T-helper 17 cell (primary cell): ENCODE measurements at regions not wholly inside any gene's neighbourhood (a gene's known extent, or its start where the extent isn't known, plus 50 kb on each side); places are given as distances from the start of the nearest gene placed in this dataset.

Experiments
- ATAC-seq: fragments of 150-1000 bp; cut with Tn5 transposase; 2 replicates; pipeline ENCODE4 v1.10.0; 2021; ENCODE audit warnings: mild to moderate bottlenecking, moderate library complexity
- DNase-seq, 3 donors: peaks; one replicate each; pipeline versions ENCODE4 v3.0.0 to v3.0.0-alpha.2; 2020 to 2021
- H3K9me3 ChIP-seq: one replicate; pipeline ENCODE4 v1.7.0; 2013; ENCODE audit warnings: low read length, mild to moderate bottlenecking; ENCODE audit not compliant: control insufficient read depth, poor library complexity, severe bottlenecking
- H3K27ac Mint-ChIP-seq: one replicate; pipeline ENCODE4 v1.8.0; 2022; ENCODE audit warnings: mild to moderate bottlenecking, moderate library complexity, mixed read lengths
- H3K27me3 Mint-ChIP-seq: one replicate; pipeline ENCODE4 v1.8.0; 2022; ENCODE audit warnings: mixed read lengths
- H3K36me3 Mint-ChIP-seq: one replicate; pipeline ENCODE4 v1.8.0; 2022; ENCODE audit warnings: low read depth, mixed read lengths
- H3K4me1 Mint-ChIP-seq: one replicate; pipeline ENCODE4 v1.8.0; 2022; ENCODE audit warnings: mild to moderate bottlenecking, mixed read lengths
- H3K4me3 Mint-ChIP-seq: one replicate; pipeline ENCODE4 v1.8.0; 2022; ENCODE audit warnings: mild to moderate bottlenecking, moderate library complexity, mixed read lengths

DNA sequence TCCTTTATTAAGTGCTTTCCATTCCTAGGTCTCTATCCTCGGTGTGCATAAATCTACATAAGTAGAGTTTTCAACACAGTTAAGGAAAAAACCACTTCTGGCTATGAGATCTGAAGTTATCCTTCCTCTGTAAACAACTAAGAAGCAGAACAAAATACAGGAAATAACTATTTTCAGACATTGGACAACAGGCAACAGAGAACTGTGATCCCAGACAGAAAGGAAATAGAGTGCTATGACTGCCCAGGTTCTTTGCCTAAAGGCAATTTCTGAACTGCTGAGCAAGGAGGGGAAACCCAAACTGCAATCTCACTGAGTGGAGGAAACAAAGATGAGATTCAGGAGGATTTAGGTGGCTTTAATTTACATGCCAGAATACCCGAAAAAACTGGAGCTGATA, 285.4 kb downstream of the SNX13 start:
- Mint-ChIP-seq H3K27me3 (peaks cover 8% of the 10 kb centered on the region), H3K4me1 (peaks cover 5% of the 10 kb centered on the region), H3K36me3 (peaks cover 7% of the 10 kb centered on the region), H3K4me3 (no peak overlapping the region), H3K27ac (no peak overlapping the region)
- H3K9me3 ChIP-seq: no peaks in the 10 kb centered on the region
- no peak for ATAC-seq
- DNase-seq: no peak

DNA sequence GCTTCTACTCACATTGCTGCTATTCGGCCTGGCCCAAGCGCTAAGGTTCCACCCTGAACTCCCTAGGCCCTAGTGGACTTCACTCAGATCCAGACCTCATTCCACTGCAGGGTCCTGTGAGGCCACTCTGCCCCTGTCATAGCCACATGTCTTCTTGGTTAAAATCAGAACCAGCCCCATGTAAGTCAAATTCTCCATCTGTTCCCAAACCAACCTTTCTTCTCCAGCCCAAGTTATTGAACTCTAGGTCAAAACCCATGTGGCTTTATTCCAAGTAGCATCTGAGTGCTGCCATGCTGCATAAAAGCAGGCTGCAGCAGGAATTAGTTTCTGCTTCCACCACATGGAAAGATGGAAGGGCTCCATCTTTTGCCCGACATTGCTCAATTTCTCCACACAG, 281.2 kb downstream of the SNX13 start:
- ATAC-seq (no peak), DNase-seq (no peak)
- no peak overlapping the region for H3K27ac Mint-ChIP-seq
- no peak overlapping the region for H3K4me3 Mint-ChIP-seq
- peaks cover 3% of the 10 kb centered on the region for H3K4me1 Mint-ChIP-seq
- H3K9me3 ChIP-seq: no peaks in the 10 kb centered on the region
- H3K27me3 Mint-ChIP-seq: peaks cover 19% of the 10 kb centered on the region
- peaks cover 2% of the 10 kb centered on the region for H3K36me3 Mint-ChIP-seq

DNA sequence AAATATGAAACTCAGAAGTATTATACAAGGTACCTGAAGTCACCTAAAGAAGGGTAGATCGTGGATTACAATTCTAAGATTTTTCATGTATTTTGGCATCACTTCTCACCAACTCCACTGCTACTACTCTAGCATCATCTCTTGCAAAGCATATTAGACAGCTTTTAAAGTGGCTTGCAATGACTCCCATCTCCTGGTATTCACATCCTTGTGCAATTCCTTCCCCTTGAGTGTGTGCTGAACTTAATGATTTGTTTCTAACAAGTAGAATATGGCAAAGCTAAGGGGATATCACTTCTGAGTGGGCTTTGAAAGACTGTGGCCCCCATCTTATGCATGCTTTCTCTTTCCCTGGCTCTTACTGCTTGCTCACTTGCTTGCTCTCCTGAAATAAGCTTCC, 280.2 kb downstream of the SNX13 start:
- Mint-ChIP-seq H3K27me3 (peaks cover 25% of the 10 kb centered on the region), H3K4me1 (no peaks in the 10 kb centered on the region), H3K4me3 (no peak overlapping the region), H3K27ac (no peak overlapping the region), H3K36me3 (peaks cover 2% of the 10 kb centered on the region)
- no peak for DNase-seq
- no peak for ATAC-seq
- H3K9me3 ChIP-seq: no peaks in the 10 kb centered on the region

DNA sequence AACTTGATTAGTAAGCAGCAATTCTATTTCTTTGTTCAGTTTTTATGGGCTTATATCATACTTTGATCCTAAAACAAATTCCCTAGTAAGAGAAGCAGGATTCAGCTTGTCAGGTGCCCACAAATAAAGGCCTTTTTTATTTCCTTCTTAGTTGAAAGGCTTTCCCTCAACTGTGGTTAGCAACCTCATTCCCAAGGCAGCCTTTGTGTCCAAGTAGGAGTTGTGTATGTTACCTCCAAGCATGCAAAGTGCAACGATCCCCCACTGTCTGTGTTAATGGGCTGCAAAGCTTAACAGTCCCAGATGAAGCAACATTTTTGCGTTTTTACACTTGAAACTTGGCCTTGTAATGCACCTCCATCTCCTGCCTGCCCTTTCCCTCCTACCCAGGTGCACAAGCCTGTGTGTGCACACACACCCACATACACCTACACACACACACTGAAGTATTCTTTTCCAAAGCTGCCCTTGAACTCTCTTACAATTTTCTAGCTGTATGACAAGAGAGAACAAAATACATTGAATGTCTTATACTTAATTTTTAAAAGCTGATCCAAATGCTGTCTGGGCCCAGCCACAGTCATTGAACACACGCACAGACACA, 278.2 kb downstream of the SNX13 start:
- Mint-ChIP-seq H3K4me3 (no peak overlapping the region), H3K27me3 (peaks cover 32% of the 10 kb centered on the region), H3K4me1 (no peaks in the 10 kb centered on the region), H3K27ac (no peak overlapping the region), H3K36me3 (peaks cover 2% of the 10 kb centered on the region)
- H3K9me3 ChIP-seq: no peaks in the 10 kb centered on the region
- DNase-seq (no peak), ATAC-seq (no peak)

DNA sequence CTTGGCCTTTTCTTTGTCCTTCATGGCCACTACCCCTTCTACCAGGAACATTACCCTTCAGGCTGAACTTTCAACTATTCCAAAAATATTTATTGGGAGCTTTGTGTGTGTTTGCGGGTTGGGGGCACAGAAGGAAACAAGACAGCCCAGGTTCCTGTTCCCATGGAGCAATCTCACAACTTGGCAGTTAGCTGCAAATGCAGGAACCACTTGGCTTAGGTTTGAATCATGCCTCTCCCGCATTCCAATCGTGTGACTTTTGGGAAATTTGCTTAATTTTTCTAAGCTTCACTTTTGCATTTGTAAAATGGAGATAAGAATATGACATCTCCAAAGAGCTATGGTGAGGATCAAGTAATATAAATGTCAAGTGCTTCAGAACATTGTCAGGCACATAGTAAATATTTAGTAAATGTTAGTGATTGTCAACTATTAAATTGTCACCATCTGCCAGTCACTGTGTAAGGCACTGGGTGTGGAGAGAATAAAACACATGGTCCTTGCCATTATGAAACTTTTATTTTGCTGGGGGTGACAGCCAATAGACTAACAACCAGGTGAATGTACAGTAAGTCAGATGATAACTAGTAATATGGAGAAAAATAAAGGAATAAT, 277.1 kb downstream of the SNX13 start:
- H3K9me3 ChIP-seq: no peaks in the 10 kb centered on the region
- Mint-ChIP-seq H3K27ac (no peak overlapping the region), H3K27me3 (peaks cover 32% of the 10 kb centered on the region), H3K36me3 (peaks cover 1% of the 10 kb centered on the region), H3K4me1 (no peaks in the 10 kb centered on the region), H3K4me3 (no peak overlapping the region)
- DNase-seq: no peak
- no peak for ATAC-seq

DNA sequence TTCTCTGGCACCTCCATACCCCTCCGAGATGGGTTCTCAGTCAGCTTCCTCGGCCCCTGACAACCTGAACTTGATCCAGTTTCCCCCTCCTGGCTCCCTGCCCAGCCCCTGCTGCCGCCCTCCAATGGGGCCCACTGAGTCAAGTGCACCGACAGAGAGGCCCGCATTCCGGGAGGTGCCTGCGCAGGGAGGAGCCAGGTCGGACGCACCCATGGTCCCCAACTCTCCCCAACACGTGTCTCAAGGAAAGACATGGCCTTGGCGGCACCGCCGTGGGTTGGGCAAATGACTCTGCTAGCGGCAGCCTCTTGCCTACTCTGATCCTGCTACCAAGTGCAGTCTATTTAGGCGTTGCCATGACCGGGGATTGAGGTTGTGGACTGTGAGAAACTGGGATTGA, 275.3 kb downstream of the SNX13 start:
- no peak for DNase-seq
- H3K9me3 ChIP-seq: no peaks in the 10 kb centered on the region
- H3K27me3 Mint-ChIP-seq: peaks cover 40% of the 10 kb centered on the region
- H3K36me3 Mint-ChIP-seq: no peaks in the 10 kb centered on the region
- no peak overlapping the region for H3K4me3 Mint-ChIP-seq
- ATAC-seq: no peak
- H3K4me1 Mint-ChIP-seq: no peaks in the 10 kb centered on the region
- no peak overlapping the region for H3K27ac Mint-ChIP-seq

DNA sequence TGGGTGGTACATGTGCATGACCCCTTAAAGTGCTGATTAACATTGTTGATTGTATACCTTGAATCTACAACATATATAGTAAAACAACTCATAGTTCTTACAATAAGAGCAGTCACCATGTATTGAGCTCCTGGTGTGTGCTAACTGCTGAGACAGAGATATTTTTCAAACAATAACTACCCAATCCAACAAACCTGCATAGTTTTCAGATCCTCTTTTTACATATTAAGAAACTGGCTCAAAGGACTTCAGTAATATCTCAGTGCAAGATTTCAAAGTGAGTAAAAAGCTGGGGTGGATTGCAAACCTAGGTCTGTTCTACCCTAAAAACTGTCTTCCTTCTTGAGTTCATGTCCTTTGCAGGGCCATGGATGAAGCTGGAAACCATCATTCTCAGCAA, 272.2 kb downstream of the SNX13 start:
- no peaks in the 10 kb centered on the region for H3K9me3 ChIP-seq
- H3K27ac Mint-ChIP-seq: no peak overlapping the region
- H3K27me3 Mint-ChIP-seq: peaks cover 34% of the 10 kb centered on the region
- no peaks in the 10 kb centered on the region for H3K4me1 Mint-ChIP-seq
- no peak for DNase-seq
- H3K4me3 Mint-ChIP-seq: no peak overlapping the region
- ATAC-seq: no peak
- H3K36me3 Mint-ChIP-seq: no peaks in the 10 kb centered on the region

DNA sequence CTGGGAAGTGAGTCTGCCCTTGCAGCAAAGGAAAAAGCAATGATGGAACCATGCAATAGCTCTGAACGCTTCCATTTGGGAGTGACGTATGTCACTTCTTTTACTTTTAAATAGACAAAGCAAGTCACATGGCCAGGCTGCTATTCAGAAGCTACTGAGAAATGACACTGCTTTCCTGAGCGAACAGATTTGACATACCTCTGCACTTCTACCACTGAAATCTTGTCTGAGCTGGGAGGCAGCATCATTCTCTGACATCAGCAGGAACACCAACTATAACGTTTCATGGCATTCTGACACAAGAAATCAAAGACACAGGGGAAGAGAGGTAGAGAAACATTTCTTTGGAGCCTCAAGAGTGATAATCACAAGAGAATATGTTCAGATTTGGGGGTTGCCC, 271.1 kb downstream of the SNX13 start:
- no peak overlapping the region for H3K4me3 Mint-ChIP-seq
- H3K27ac Mint-ChIP-seq: no peak overlapping the region
- no peaks in the 10 kb centered on the region for H3K4me1 Mint-ChIP-seq
- peaks cover 26% of the 10 kb centered on the region for H3K27me3 Mint-ChIP-seq
- H3K36me3 Mint-ChIP-seq: no peaks in the 10 kb centered on the region
- DNase-seq: no peak
- ATAC-seq: no peak
- H3K9me3 ChIP-seq: no peaks in the 10 kb centered on the region

DNA sequence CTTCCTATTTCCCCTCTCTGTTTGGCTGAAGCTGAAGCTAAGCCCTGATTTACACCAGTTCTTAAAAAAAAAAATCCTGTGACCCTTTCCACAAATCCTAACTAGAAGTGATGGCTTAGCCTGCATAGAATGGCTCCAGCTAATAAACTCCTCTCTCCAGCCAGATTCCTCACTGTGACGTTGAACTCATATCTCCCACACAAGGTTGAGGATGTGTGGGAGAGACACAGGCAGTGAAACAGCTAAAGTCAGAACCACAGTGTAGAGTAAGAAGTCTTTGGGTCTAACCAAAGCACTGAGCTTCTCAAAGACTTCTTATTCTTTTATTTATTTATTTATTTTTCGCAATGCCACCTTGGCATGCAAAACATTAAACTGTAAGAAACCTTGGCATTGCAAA, 268.3 kb downstream of the SNX13 start:
- no peak for DNase-seq
- no peak for ATAC-seq
- Mint-ChIP-seq H3K36me3 (no peaks in the 10 kb centered on the region), H3K27me3 (peaks cover 14% of the 10 kb centered on the region), H3K4me1 (no peaks in the 10 kb centered on the region), H3K27ac (no peak overlapping the region), H3K4me3 (no peak overlapping the region)
- H3K9me3 ChIP-seq: no peaks in the 10 kb centered on the region

DNA sequence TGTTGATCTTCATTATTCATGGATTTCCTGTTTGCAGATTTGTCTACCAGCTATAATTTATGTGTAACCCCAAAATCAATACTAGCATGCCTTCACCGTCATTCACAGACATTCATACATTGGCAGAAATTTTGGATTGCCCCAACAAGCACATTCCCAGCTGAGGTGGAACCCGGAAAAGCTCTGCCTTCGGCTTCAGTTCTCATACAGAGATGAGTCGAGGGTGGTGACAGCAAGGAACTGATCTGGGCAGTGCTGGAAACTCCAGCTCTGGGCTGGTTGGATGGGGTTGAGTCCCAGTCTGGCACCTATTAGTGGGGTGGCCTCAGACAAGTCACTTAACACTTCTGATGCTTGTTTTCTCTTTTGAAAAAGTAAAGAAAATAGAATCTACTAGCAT, 267.5 kb downstream of the SNX13 start:
- peaks cover 16% of the 10 kb centered on the region for H3K27me3 Mint-ChIP-seq
- no peaks in the 10 kb centered on the region for H3K36me3 Mint-ChIP-seq
- no peaks in the 10 kb centered on the region for H3K9me3 ChIP-seq
- DNase-seq: no peak
- ATAC-seq: no peak
- H3K4me1 Mint-ChIP-seq: no peaks in the 10 kb centered on the region
- H3K4me3 Mint-ChIP-seq: no peak overlapping the region
- no peak overlapping the region for H3K27ac Mint-ChIP-seq

DNA sequence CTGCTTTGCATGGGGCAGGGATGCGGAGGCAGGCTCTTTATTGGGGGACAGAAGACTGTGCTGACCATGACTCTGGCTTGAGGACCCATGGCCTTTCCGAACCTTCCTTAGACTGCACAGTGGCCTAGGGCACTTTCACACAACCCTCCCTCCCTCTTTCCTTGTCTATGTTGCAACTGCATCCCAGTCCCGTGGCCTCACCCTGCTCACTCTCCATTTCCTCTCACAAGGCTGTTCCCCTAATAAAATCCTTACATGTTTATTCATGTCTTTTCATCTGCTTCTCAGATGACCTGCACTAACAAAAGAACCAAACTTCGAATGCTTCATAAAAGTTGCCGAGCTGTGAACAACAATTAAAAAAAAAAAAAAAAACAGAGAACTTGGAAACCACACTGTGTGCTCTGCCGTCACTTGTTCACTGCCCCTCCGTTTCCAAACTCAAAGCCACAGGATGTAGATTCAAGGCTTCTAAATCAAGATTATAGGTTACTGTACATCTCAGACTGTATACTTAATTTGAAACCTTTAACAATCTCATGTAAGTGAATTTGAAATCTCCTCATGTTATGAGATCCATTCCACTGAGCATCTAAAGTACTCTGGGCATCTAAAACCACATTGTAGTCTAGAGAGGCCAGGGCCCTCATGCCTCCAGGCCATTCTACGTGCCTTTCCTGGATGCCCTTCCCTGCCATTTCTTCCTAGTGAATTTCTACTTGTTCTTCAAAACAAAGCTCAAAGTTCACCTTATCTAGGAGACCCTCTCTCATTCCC, 265.9 kb downstream of the SNX13 start:
- no peak overlapping the region for H3K4me3 Mint-ChIP-seq

DNA sequence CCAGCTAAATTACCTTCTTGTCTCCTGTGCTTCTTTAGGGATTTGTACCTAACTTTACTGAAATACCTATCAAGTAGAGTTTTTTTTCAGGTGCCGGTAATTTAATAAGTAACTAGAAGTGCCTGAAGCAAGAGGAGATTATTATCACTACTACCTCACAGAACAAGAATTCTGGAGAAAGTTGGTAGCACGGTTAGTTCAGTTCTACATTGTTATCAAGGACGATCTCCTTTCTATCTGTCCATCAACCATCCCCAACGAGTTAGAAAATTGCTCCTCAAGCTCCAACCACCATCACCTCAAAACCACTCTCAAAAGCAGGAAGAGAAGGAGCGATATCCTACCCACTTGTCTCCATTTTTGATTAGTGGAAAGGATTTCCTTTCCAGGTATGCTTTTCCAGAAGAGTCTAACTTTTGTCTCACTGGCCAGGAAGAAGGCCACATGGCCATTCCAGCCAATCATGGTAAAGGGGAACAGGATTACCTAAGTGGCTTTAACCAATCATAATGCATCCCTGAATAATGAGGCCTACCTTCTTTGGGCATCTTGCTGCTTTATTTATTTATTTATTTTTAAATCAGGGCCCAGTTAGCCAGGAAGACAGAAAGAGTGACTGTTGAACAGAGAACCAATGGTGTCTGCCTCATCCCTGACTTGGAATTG, 265.2 kb downstream of the SNX13 start:
- no peaks in the 10 kb centered on the region for H3K4me1 Mint-ChIP-seq
- H3K9me3 ChIP-seq: no peaks in the 10 kb centered on the region
- H3K27me3 Mint-ChIP-seq: peaks cover 18% of the 10 kb centered on the region
- H3K36me3 Mint-ChIP-seq: no peaks in the 10 kb centered on the region
- no peak overlapping the region for H3K27ac Mint-ChIP-seq
- H3K4me3 Mint-ChIP-seq: no peak overlapping the region
- ATAC-seq (no peak), DNase-seq (no peak)

More for the DNA sequence above, 265.9 kb downstream of the SNX13 start:
- H3K36me3 Mint-ChIP-seq: no peaks in the 10 kb centered on the region
- H3K27ac Mint-ChIP-seq: no peak overlapping the region
- H3K27me3 Mint-ChIP-seq: peaks cover 23% of the 10 kb centered on the region
- DNase-seq (no peak), ATAC-seq (no peak)
- H3K4me1 Mint-ChIP-seq: no peaks in the 10 kb centered on the region
- no peaks in the 10 kb centered on the region for H3K9me3 ChIP-seq

DNA sequence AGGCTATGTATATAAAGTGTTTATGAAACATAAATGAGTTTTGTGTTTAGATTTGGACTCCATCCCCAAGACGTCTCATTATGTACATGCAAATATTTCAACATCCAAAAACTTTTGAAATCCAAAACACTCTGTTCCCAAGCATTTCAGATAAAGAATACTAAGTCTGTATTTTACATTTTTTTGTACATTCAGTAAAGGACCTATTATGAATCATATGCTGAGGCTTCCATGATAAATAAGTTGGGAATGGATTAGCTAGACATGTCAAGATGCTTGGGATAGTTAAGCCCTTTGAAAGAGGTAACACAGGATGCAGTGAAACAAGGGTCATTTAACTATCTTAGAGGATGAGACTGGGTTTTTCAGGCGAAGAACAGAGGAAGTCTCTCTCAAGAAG, 262.9 kb downstream of the SNX13 start:
- ATAC-seq (no peak), DNase-seq (no peak)
- H3K9me3 ChIP-seq: no peaks in the 10 kb centered on the region
- Mint-ChIP-seq H3K36me3 (no peaks in the 10 kb centered on the region), H3K4me3 (no peak overlapping the region), H3K27me3 (peaks cover 14% of the 10 kb centered on the region), H3K27ac (no peak overlapping the region), H3K4me1 (peaks cover 2% of the 10 kb centered on the region)
